ENCODE measurements at regions not wholly inside any gene's neighbourhood (a gene's known extent, or its start where the extent isn't known, plus 50 kb on each side); places are given as distances from the start of the nearest gene placed in this dataset.

DNA sequence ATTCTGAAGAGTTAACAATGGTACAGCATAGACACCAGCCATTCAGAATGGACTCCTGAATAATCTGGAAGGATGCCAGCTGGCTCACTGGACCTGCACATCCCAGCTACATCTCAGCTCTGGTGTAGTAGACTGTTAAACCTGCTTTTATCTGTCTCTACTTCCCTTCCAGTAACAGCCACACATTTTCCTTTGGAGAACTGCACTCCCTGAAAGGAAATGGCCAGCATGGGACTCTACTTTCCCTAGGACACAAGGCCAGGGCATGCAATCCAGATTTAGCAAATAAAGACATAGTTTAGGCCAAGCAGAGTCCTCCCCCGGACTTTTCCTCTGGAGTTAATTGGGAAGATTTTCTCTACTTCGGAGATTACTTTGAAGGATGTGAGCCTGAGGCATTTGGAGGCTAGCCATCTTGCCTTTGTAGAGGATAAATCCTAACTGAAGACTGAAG is 82.7 kb upstream of the TCF12 start:
- no peak overlapping the region for H3K4me3 ChIP-seq (ENCODE audit: low read depth, low read length)
- 13% methylated on average over 2 of the region's 2 CpGs for WGBS (ENCODE audit: insufficient coverage)
- H3K27ac ChIP-seq (ENCODE audit: low read depth, low read length), result no peak overlapping the region
- no peaks in the 10 kb centered on the region for H3K9me3 ChIP-seq (ENCODE audit: control insufficient read depth, insufficient read depth, low read length)
- peak in 4 of 6 donors; percentile 48 to 87 (median 60) for DNase-seq (ENCODE audit: low read depth in 4 of 6, low spot score in 6 of 6)
- H3K4me1 ChIP-seq (ENCODE audit: control insufficient read depth, insufficient read depth, low read length), result peaks cover 4% of the 10 kb centered on the region
- H3K36me3 ChIP-seq (ENCODE audit: control insufficient read depth, insufficient read depth, low read length), result no peaks in the 10 kb centered on the region
- H3K27me3 ChIP-seq (ENCODE audit: control insufficient read depth, insufficient read depth, low read length), result no peaks in the 10 kb centered on the region

DNA sequence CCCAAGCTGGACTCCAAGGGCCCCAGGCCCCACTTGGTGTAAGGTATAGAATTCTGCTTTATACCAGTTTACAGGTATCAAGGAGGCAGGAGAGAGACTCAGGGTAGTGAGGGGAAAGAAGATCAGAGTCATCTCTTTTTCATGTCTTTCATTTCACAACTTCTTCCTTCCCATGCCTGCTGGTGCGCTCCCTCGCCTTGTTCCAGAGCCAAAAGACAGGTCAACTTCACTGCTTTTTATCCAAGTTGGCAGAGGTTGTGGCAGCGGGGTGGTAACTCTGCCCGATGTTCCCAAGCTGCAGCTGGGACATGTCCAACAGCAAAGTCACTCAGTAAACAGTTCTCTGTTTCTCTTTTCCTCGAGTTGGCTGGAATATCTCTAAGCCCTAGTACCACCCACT is 86.3 kb upstream of the TCF12 start:
- H3K9me3 ChIP-seq (ENCODE audit: control insufficient read depth, insufficient read depth, low read length), result no peaks in the 10 kb centered on the region
- DNase-seq (ENCODE audit: low read depth in 4 of 6, low spot score in 6 of 6), result peak in 5 of 6 donors; percentile 58 to 91 (median 70)
- peak overlapping the region; percentile 49 for H3K27ac ChIP-seq (ENCODE audit: low read depth, low read length)
- H3K4me3 ChIP-seq (ENCODE audit: low read depth, low read length), result no peak overlapping the region
- WGBS (ENCODE audit: insufficient coverage), result 52% methylated on average over 5 of the region's 5 CpGs
- H3K4me1 ChIP-seq (ENCODE audit: control insufficient read depth, insufficient read depth, low read length), result peaks cover 4% of the 10 kb centered on the region
- H3K27me3 ChIP-seq (ENCODE audit: control insufficient read depth, insufficient read depth, low read length), result no peaks in the 10 kb centered on the region
- H3K36me3 ChIP-seq (ENCODE audit: control insufficient read depth, insufficient read depth, low read length), result no peaks in the 10 kb centered on the region

DNA sequence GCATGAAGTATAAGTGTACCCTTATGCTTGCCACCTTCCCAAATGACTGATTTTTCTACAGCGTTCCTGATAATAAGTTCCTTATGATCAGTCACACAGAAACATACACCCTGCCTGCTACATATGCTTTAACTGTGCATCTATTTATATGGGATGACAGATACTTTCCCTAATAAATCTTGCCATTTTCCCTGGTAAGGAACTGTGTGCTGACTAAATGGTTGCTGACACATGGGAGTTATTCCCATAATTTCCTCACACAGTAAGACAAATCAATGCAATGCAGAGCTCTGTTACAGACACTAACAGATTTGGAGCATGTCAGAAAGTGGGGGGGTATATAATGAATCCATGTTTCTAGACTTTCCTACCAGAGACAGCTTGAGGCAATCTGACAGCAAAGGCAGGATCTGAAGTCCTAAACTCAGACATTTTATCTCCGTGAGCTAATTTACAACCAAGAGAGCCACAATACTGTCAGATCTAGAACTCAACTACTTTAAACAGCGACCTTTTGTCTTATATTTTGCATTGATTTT is 86.9 kb upstream of the TCF12 start:
- H3K4me1 ChIP-seq (ENCODE audit: control insufficient read depth, insufficient read depth, low read length), result peaks cover 4% of the 10 kb centered on the region
- WGBS (ENCODE audit: insufficient coverage), result no CpG with 5 or more reads among the region's 3 CpGs
- peak in 2 of 6 donors; percentile 4 to 49 for DNase-seq (ENCODE audit: low read depth in 4 of 6, low spot score in 6 of 6)
- H3K9me3 ChIP-seq (ENCODE audit: control insufficient read depth, insufficient read depth, low read length), result no peaks in the 10 kb centered on the region
- H3K36me3 ChIP-seq (ENCODE audit: control insufficient read depth, insufficient read depth, low read length), result no peaks in the 10 kb centered on the region
- H3K27ac ChIP-seq (ENCODE audit: low read depth, low read length), result no peak overlapping the region
- H3K4me3 ChIP-seq (ENCODE audit: low read depth, low read length), result no peak overlapping the region
- H3K27me3 ChIP-seq (ENCODE audit: control insufficient read depth, insufficient read depth, low read length), result no peaks in the 10 kb centered on the region

DNA sequence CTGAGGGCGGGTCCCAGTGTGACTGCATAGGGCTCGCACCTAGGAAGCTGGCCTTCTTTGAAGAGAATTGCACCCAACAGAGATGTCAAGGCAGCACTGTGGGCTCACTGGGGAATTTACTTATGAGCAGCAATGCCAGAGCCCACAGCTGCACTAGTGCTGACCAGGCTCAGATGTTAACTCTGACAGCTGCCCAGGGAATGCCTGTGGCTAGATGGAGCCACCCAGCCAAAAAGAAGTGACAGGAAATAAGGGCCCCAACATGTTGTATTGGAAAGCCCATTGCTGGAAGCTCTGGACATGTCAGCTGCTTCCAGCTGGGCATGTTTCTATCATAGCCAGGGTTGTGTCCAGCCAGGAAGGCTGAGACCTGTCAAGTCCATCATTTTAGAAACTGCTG is 90.9 kb upstream of the ZNF280D start:
- no peak overlapping the region for H3K4me3 ChIP-seq (ENCODE audit: low read depth, low read length)

DNA sequence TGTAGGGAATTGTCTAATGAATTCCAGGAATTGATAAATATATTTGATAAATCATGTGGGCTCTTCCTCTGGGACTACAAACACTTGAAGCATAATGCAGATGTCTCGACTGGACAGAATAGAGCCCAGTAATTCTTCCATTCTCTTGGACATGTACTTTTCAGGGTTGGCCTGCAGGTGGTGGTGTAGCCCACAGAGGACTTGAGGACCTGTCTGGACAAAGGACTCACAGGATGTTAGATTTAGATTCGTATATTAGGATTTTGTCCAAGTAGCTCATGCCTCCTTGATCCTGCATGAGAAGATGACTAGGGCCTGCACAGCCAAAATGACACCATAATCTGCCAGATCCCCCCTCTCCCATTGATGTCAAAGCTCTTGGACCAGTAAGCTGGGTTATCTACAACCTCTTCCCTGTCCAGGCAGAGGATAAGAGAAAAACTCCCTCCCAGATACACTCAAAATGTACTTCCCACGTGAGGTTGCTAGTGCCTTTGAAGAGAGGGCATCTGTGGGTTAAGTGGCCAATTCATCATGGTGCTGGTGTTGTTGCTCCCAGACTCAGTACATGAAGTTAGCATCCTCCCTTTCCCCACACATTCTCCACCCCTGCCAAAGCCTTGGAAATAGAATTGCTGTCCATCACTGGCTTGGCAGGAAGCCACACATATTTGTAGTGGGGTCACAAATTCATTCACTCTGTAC is 88.6 kb upstream of the ZNF280D start:
- Histone ChIP-seq H3K9me3 (ENCODE audit: control insufficient read depth, insufficient read depth, low read length) (no peaks in the 10 kb centered on the region), H3K36me3 (ENCODE audit: control insufficient read depth, insufficient read depth, low read length) (no peaks in the 10 kb centered on the region), H3K4me3 (ENCODE audit: low read depth, low read length) (no peak overlapping the region), H3K27me3 (ENCODE audit: control insufficient read depth, insufficient read depth, low read length) (no peaks in the 10 kb centered on the region), H3K27ac (ENCODE audit: low read depth, low read length) (no peak overlapping the region), H3K4me1 (ENCODE audit: control insufficient read depth, insufficient read depth, low read length) (peaks cover 4% of the 10 kb centered on the region)
- peak in 2 of 6 donors; percentile 54 to 65 for DNase-seq (ENCODE audit: low read depth in 4 of 6, low spot score in 6 of 6)
- WGBS (ENCODE audit: insufficient coverage), result 59% methylated on average over 2 of the region's 3 CpGs

More for the DNA sequence above, 90.9 kb upstream of the ZNF280D start:
- Histone ChIP-seq H3K4me1 (ENCODE audit: control insufficient read depth, insufficient read depth, low read length) (no peaks in the 10 kb centered on the region), H3K27me3 (ENCODE audit: control insufficient read depth, insufficient read depth, low read length) (no peaks in the 10 kb centered on the region), H3K27ac (ENCODE audit: low read depth, low read length) (no peak overlapping the region), H3K9me3 (ENCODE audit: control insufficient read depth, insufficient read depth, low read length) (no peaks in the 10 kb centered on the region), H3K36me3 (ENCODE audit: control insufficient read depth, insufficient read depth, low read length) (no peaks in the 10 kb centered on the region)
- DNase-seq (ENCODE audit: low read depth in 4 of 6, low spot score in 6 of 6), result no peak
- WGBS (ENCODE audit: insufficient coverage), result 83% methylated on average over 2 of the region's 2 CpGs

DNA sequence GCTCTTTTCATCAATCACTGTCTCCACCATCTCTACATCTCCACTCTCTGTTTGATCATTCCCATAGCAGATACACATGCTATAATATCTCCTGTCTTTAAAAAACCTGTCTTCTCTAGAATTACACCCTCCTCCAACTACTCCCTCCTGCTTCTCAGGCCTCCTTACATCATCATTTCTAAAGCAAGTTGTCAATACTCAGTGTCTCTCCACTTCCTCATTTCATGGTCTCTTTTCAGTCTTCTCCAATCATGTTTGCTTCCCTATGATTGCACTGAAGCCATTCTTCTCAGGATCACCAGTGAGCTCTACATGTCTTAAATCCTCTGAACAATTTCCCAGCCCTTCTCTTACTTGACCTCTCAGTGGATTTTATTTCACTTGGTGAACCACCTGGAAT is 87.0 kb upstream of the ZNF280D start:
- Histone ChIP-seq H3K36me3 (ENCODE audit: control insufficient read depth, insufficient read depth, low read length) (no peaks in the 10 kb centered on the region), H3K27me3 (ENCODE audit: control insufficient read depth, insufficient read depth, low read length) (no peaks in the 10 kb centered on the region), H3K27ac (ENCODE audit: low read depth, low read length) (no peak overlapping the region)

DNA sequence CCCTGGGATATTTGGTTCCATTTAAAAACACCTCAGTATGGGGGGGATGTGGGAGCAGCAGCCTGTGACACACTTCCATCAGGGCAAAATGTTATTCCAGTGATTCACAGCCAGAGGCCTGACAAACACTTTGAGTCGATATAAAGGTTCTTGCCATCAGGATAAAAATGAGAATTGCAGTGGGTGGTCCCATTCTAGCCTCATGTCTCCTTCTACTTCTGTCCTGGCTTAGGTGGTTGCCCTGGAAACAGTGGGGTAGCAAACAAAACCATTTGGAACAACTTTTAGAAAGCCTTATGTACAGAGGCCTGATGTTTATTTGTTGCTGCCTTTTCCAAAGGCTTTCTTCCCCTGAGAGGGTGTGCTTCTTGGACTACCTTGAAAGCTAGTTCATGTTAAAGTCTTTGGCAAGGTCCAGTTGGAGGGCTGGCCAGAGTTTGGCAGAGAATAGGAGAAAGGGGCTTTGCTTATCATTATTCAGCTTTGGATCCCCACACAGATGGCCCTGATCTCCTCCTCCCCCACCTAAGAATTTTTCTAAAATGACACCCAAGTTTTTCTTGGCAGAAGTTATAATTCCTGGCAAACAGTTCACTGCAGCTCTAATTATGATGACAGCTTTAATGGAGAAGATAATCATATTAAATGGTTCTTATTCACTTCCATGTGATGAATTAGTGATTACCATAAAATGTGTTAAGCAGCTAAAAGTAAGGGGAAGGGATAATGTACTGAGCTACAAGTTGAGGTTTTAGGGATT is 84.2 kb upstream of the ZNF280D start:
- H3K4me3 ChIP-seq (ENCODE audit: low read depth, low read length), result no peak overlapping the region
- WGBS (ENCODE audit: insufficient coverage), result no CpG with 5 or more reads among the region's 1 CpG
- H3K4me1 ChIP-seq (ENCODE audit: control insufficient read depth, insufficient read depth, low read length), result peaks cover 6% of the 10 kb centered on the region
- no peak overlapping the region for H3K27ac ChIP-seq (ENCODE audit: low read depth, low read length)
- peak in 4 of 6 donors; percentile 40 to 85 (median 69) for DNase-seq (ENCODE audit: low read depth in 4 of 6, low spot score in 6 of 6)
- no peaks in the 10 kb centered on the region for H3K9me3 ChIP-seq (ENCODE audit: control insufficient read depth, insufficient read depth, low read length)
- H3K27me3 ChIP-seq (ENCODE audit: control insufficient read depth, insufficient read depth, low read length), result no peaks in the 10 kb centered on the region
- H3K36me3 ChIP-seq (ENCODE audit: control insufficient read depth, insufficient read depth, low read length), result no peaks in the 10 kb centered on the region

More for the DNA sequence above, 87.0 kb upstream of the ZNF280D start:
- Histone ChIP-seq H3K4me3 (ENCODE audit: low read depth, low read length) (no peak overlapping the region), H3K4me1 (ENCODE audit: control insufficient read depth, insufficient read depth, low read length) (peaks cover 6% of the 10 kb centered on the region), H3K9me3 (ENCODE audit: control insufficient read depth, insufficient read depth, low read length) (no peaks in the 10 kb centered on the region)
- no peak for DNase-seq (ENCODE audit: low read depth in 4 of 6, low spot score in 6 of 6)

DNA sequence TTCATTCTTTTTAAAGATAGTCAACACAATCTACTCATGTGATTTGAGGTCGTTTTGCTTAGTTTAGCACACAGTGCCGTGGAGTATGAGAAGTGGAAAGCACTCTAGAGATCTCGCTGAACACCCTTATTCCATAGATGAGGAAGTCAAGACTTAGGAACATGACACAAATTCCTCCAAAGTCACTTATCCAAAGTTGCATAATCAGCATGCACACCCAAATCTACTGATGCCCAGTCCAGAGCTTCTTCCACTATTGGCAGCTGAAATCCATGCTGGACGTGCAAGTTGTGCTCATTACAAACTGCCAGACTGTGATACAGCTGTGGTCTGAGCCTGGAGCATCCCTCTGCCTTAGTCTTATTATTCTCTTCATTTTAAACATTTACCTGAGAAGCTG is 83.5 kb upstream of the ZNF280D start:
- no peak overlapping the region for H3K4me3 ChIP-seq (ENCODE audit: low read depth, low read length)
- H3K4me1 ChIP-seq (ENCODE audit: control insufficient read depth, insufficient read depth, low read length), result peaks cover 6% of the 10 kb centered on the region
- DNase-seq (ENCODE audit: low read depth in 4 of 6, low spot score in 6 of 6), result peak in 1 of 6 donors; percentile 25
- no peaks in the 10 kb centered on the region for H3K27me3 ChIP-seq (ENCODE audit: control insufficient read depth, insufficient read depth, low read length)
- no peaks in the 10 kb centered on the region for H3K36me3 ChIP-seq (ENCODE audit: control insufficient read depth, insufficient read depth, low read length)
- WGBS (ENCODE audit: insufficient coverage), result 79% methylated on average over 3 of the region's 4 CpGs
- H3K27ac ChIP-seq (ENCODE audit: low read depth, low read length), result no peak overlapping the region
- no peaks in the 10 kb centered on the region for H3K9me3 ChIP-seq (ENCODE audit: control insufficient read depth, insufficient read depth, low read length)

DNA sequence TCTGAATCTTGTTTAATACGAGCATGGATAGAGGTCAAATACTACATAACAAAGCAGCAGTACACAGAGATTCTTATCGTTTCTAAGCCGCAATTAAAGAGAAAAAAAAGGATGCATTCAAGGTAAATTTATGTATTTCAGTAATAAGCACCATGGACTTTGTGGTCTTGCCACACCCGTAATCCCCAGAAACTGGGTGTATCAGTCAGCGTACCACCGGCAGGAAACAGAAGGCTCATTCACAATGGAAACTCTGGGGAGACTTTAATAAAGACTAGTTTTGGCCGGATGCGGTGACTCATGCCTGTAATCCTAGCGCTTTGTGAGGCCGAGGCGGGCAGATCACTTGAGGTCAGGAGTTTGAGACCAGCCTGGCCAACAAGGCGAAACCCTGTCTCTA is 81.9 kb upstream of the ZNF280D start:
- Histone ChIP-seq H3K4me1 (ENCODE audit: control insufficient read depth, insufficient read depth, low read length) (peaks cover 6% of the 10 kb centered on the region), H3K36me3 (ENCODE audit: control insufficient read depth, insufficient read depth, low read length) (no peaks in the 10 kb centered on the region), H3K27me3 (ENCODE audit: control insufficient read depth, insufficient read depth, low read length) (no peaks in the 10 kb centered on the region), H3K9me3 (ENCODE audit: control insufficient read depth, insufficient read depth, low read length) (no peaks in the 10 kb centered on the region), H3K4me3 (ENCODE audit: low read depth, low read length) (no peak overlapping the region), H3K27ac (ENCODE audit: low read depth, low read length) (no peak overlapping the region)
- no peak for DNase-seq (ENCODE audit: low read depth in 4 of 6, low spot score in 6 of 6)
- WGBS (ENCODE audit: insufficient coverage), result 100% methylated on average over 3 of the region's 12 CpGs

All from spinal cord (tissue), 9 donors.